Large intestine (tissue), 3 donors: ENCODE measurements at regions not wholly inside any gene's neighbourhood (a gene's known extent, or its start where the extent isn't known, plus 50 kb on each side); places are given as distances from the start of the nearest gene placed in this dataset.
"Not testable (repeated sequence)": the region's sequence is repeated elsewhere in the genome, so short reads cannot be mapped to it uniquely, and the experiment has no call there.

Experiments used
- DNase-seq, 2 donors: peaks; one replicate each; pipeline versions ENCODE4 v3.0.0 to v3.0.0-alpha.2; 2013
- H3K27ac ChIP-seq: one replicate; pipeline ENCODE4 v1.5.1; 2013; ENCODE audit warnings: low read length
- H3K27me3 ChIP-seq: 2 replicates; pipeline ENCODE4 v1.6.1; 2013; ENCODE audit warnings: low read length; ENCODE audit not compliant: control insufficient read depth, insufficient read depth
- H3K36me3 ChIP-seq: 2 replicates; pipeline ENCODE4 v1.6.1; 2013; ENCODE audit warnings: low read length; ENCODE audit not compliant: control insufficient read depth, insufficient read depth
- H3K4me1 ChIP-seq: one replicate; pipeline ENCODE4 v1.6.1; 2013; ENCODE audit warnings: low read length; ENCODE audit not compliant: control insufficient read depth, insufficient read depth
- H3K4me3 ChIP-seq: one replicate; pipeline ENCODE4 v1.5.1; 2013; ENCODE audit warnings: low read length
- H3K9me3 ChIP-seq: one replicate; pipeline ENCODE4 v1.6.1; 2013; ENCODE audit warnings: mild to moderate bottlenecking, low read depth, low read length, moderate library complexity; ENCODE audit not compliant: control insufficient read depth
- WGBS: methylation state at CpG from one replicate; pipeline ENCODE4 v1.1.5; 2013; ENCODE audit warnings: low lambda C conversion rate; ENCODE audit not compliant: insufficient coverage; 5-methylcytosine and 5-hydroxymethylcytosine counted together

GRCh38 chr3:10682692-10683091, 133.3 kb upstream of the SLC6A11 start:
- DNase-seq: no peak
- WGBS: 50% methylated on average over 1 of the region's 4 CpGs
- H3K36me3 ChIP-seq: no peaks in the 10 kb centered on the region
- no peaks in the 10 kb centered on the region for H3K27me3 ChIP-seq
- no peaks in the 10 kb centered on the region for H3K9me3 ChIP-seq
- no peak overlapping the region for H3K27ac ChIP-seq
- no peak overlapping the region for H3K4me3 ChIP-seq
- H3K4me1 ChIP-seq: no peaks in the 10 kb centered on the region

GRCh38 chr3:10683106-10683505, 132.9 kb upstream of the SLC6A11 start:
- no peaks in the 10 kb centered on the region for H3K9me3 ChIP-seq
- no peak overlapping the region for H3K27ac ChIP-seq
- no peak for DNase-seq
- no peaks in the 10 kb centered on the region for H3K36me3 ChIP-seq
- no peaks in the 10 kb centered on the region for H3K27me3 ChIP-seq
- WGBS: no CpG with 5 or more reads among the region's 1 CpG
- H3K4me1 ChIP-seq: no peaks in the 10 kb centered on the region
- no peak overlapping the region for H3K4me3 ChIP-seq

- no peaks in the 10 kb centered on the region for H3K27me3 ChIP-seq
- no peak overlapping the region for H3K4me3 ChIP-seq
- no peaks in the 10 kb centered on the region for H3K4me1 ChIP-seq
- H3K27ac ChIP-seq: no peak overlapping the region
- H3K36me3 ChIP-seq: no peaks in the 10 kb centered on the region
- DNase-seq: no peak
- no CpG with 5 or more reads among the region's 1 CpG for WGBS
- no peaks in the 10 kb centered on the region for H3K9me3 ChIP-seq
These were observed 127.9 kb upstream of the SLC6A11 start for GRCh38 chr3:10688126-10688525.

- Histone ChIP-seq H3K4me3 (no peak overlapping the region), H3K27ac (no peak overlapping the region), H3K36me3 (no peaks in the 10 kb centered on the region), H3K4me1 (no peaks in the 10 kb centered on the region), H3K27me3 (no peaks in the 10 kb centered on the region), H3K9me3 (no peaks in the 10 kb centered on the region)
- no CpG with 5 or more reads among the region's 8 CpGs for whole genome bisulfite sequencing
- DNase-seq: no peak
These were observed 127.4 kb upstream of the SLC6A11 start for GRCh38 chr3:10688548-10689172.

GRCh38 chr3:10692039-10692622, 123.9 kb upstream of the SLC6A11 start:
- Histone ChIP-seq H3K4me3 (no peak overlapping the region), H3K36me3 (no peaks in the 10 kb centered on the region), H3K27me3 (no peaks in the 10 kb centered on the region), H3K27ac (no peak overlapping the region), H3K9me3 (no peaks in the 10 kb centered on the region), H3K4me1 (no peaks in the 10 kb centered on the region)
- WGBS: no CpG with 5 or more reads among the region's 11 CpGs
- DNase-seq: no peak

- H3K4me1 ChIP-seq: no peaks in the 10 kb centered on the region
- H3K9me3 ChIP-seq: no peaks in the 10 kb centered on the region
- H3K27ac ChIP-seq: no peak overlapping the region
- H3K4me3 ChIP-seq: no peak overlapping the region
- no peaks in the 10 kb centered on the region for H3K36me3 ChIP-seq
- H3K27me3 ChIP-seq: no peaks in the 10 kb centered on the region
- WGBS: no CpG with 5 or more reads among the region's 4 CpGs
- no peak for DNase-seq
These were observed 122.6 kb upstream of the SLC6A11 start for GRCh38 chr3:10693457-10693856.

- no peaks in the 10 kb centered on the region for H3K4me1 ChIP-seq
- no peaks in the 10 kb centered on the region for H3K9me3 ChIP-seq
- H3K36me3 ChIP-seq: no peaks in the 10 kb centered on the region
- no CpG with 5 or more reads among the region's 4 CpGs for WGBS
- no peak for DNase-seq
- H3K27me3 ChIP-seq: no peaks in the 10 kb centered on the region
- no peak overlapping the region for H3K4me3 ChIP-seq
- no peak overlapping the region for H3K27ac ChIP-seq
These were observed 121.8 kb upstream of the SLC6A11 start for GRCh38 chr3:10694179-10694578.

- H3K27ac ChIP-seq, H3K4me1 ChIP-seq, H3K9me3 ChIP-seq, H3K4me3 ChIP-seq, DNase-seq, H3K27me3 ChIP-seq, H3K36me3 ChIP-seq: not testable (repeated sequence)
- no CpG with 5 or more reads among the region's 2 CpGs for WGBS
These were observed 120.8 kb upstream of the SLC6A11 start for GRCh38 chr3:10695186-10695585.

GRCh38 chr3:10695595-10696285, 120.3 kb upstream of the SLC6A11 start:
- Histone ChIP-seq H3K9me3 (no peaks in the 10 kb centered on the region), H3K27ac (no peak overlapping the region), H3K4me1 (no peaks in the 10 kb centered on the region), H3K27me3 (no peaks in the 10 kb centered on the region), H3K4me3 (no peak overlapping the region), H3K36me3 (no peaks in the 10 kb centered on the region)
- no peak for DNase-seq
- no CpG with 5 or more reads among the region's 4 CpGs for WGBS

- no CpG with 5 or more reads among the region's 4 CpGs for WGBS
- no peaks in the 10 kb centered on the region for H3K36me3 ChIP-seq
- no peaks in the 10 kb centered on the region for H3K9me3 ChIP-seq
- no peaks in the 10 kb centered on the region for H3K4me1 ChIP-seq
- H3K27me3 ChIP-seq: peaks cover 4% of the 10 kb centered on the region
- no peak overlapping the region for H3K4me3 ChIP-seq
- no peak for DNase-seq
- no peak overlapping the region for H3K27ac ChIP-seq
These were observed 118.1 kb upstream of the SLC6A11 start for GRCh38 chr3:10697918-10698317.
